ENCODE measurements at regions not wholly inside any gene's neighbourhood (a gene's known extent, or its start where the extent isn't known, plus 50 kb on each side); places are given as distances from the start of the nearest gene placed in this dataset.

- H3K4me3 ChIP-seq: no peak overlapping the region
- H3K27me3 ChIP-seq: no peaks in the 10 kb centered on the region
- TF ChIP-seq EP300 (IDR thresholded peaks at IDR 0.05) (no peak), POLR2A (IDR thresholded peaks at IDR 0.05) (no peak), CTCF (IDR thresholded peaks at IDR 0.05) (no peak)
- whole genome bisulfite sequencing, 2 donors: 33 to 42% methylated on average over 2 of the region's 2 CpGs
- H3K9me3 ChIP-seq: no peaks in the 10 kb centered on the region
- no peak overlapping the region for H3K27ac ChIP-seq
- H3K36me3 ChIP-seq: no peaks in the 10 kb centered on the region
- no peak for DNase-seq (ENCODE audit: low spot score in 2 of 2)
- no peaks in the 10 kb centered on the region for H3K4me1 ChIP-seq
Observed at GRCh38 chr3:87987952-87988351, 70.9 kb downstream of the CGGBP1 start.

- H3K36me3 ChIP-seq: no peaks in the 10 kb centered on the region
- TF ChIP-seq EP300 (IDR thresholded peaks at IDR 0.05) (no peak), POLR2A (IDR thresholded peaks at IDR 0.05) (no peak), CTCF (IDR thresholded peaks at IDR 0.05) (no peak)
- H3K9me3 ChIP-seq: peaks cover 0 to 21% (median 0%) of the 10 kb centered on the region in 4 donors
- DNase-seq (ENCODE audit: low spot score in 2 of 2): no peak
- no peak overlapping the region for H3K27ac ChIP-seq
- 57 to 61% methylated on average over 3 of the region's 3 CpGs for WGBS, 2 donors
- no peaks in the 10 kb centered on the region for H3K27me3 ChIP-seq
- no peak overlapping the region for H3K4me3 ChIP-seq
- no peaks in the 10 kb centered on the region for H3K4me1 ChIP-seq
Observed at GRCh38 chr3:87982421-87982820, 76.4 kb downstream of the CGGBP1 start.

GRCh38 chr3:87979527-87979926 is 79.3 kb downstream of the CGGBP1 start:
- WGBS, 2 donors: 83 to 88% methylated on average over 2 to 4 of the region's 4 CpGs
- TF ChIP-seq POLR2A (IDR thresholded peaks at IDR 0.05) (no peak), EP300 (IDR thresholded peaks at IDR 0.05) (no peak), CTCF (IDR thresholded peaks at IDR 0.05) (no peak)
- H3K36me3 ChIP-seq: no peaks in the 10 kb centered on the region
- no peaks in the 10 kb centered on the region for H3K27me3 ChIP-seq
- H3K27ac ChIP-seq: no peak overlapping the region
- no peaks in the 10 kb centered on the region for H3K4me1 ChIP-seq
- no peak for DNase-seq (ENCODE audit: low spot score in 2 of 2)
- no peak overlapping the region for H3K4me3 ChIP-seq
- H3K9me3 ChIP-seq: peaks cover 0 to 21% (median 0%) of the 10 kb centered on the region in 4 donors

GRCh38 chr3:87977765-87978164 is 81.0 kb downstream of the CGGBP1 start:
- TF ChIP-seq CTCF (IDR thresholded peaks at IDR 0.05) (no peak), EP300 (IDR thresholded peaks at IDR 0.05) (no peak), POLR2A (IDR thresholded peaks at IDR 0.05) (no peak)
- Histone ChIP-seq H3K27ac (no peak overlapping the region), H3K4me3 (no peak overlapping the region), H3K36me3 (no peaks in the 10 kb centered on the region), H3K27me3 (no peaks in the 10 kb centered on the region), H3K9me3 (peaks cover 0 to 21% (median 0%) of the 10 kb centered on the region in 4 donors), H3K4me1 (no peaks in the 10 kb centered on the region)
- 100% methylated on average over 1 of the region's 1 CpG; no CpG with 5 or more reads in 1 of the 2 donors for WGBS, 2 donors
- DNase-seq (ENCODE audit: low spot score in 2 of 2): no peak

- no peaks in the 10 kb centered on the region for H3K36me3 ChIP-seq
- no peak overlapping the region for H3K27ac ChIP-seq
- no peaks in the 10 kb centered on the region for H3K4me1 ChIP-seq
- no peak for TF ChIP-seq POLR2A (IDR thresholded peaks at IDR 0.05)
- no peak for TF ChIP-seq EP300 (IDR thresholded peaks at IDR 0.05)
- no peak for TF ChIP-seq CTCF (IDR thresholded peaks at IDR 0.05)
- H3K27me3 ChIP-seq: no peaks in the 10 kb centered on the region
- H3K4me3 ChIP-seq: no peak overlapping the region
- DNase-seq (ENCODE audit: low spot score in 2 of 2): no peak
- 63% methylated on average over 1 of the region's 1 CpG for WGBS, 2 donors
- H3K9me3 ChIP-seq: peaks cover 0 to 21% (median 0%) of the 10 kb centered on the region in 4 donors
Observed at GRCh38 chr3:87975716-87976115, 83.1 kb downstream of the CGGBP1 start.
